ENCODE measurements at regions not wholly inside any gene's neighbourhood (a gene's known extent, or its start where the extent isn't known, plus 50 kb on each side); places are given as distances from the start of the nearest gene placed in this dataset.

GRCh38 chr4:176464748-176465147, 145.0 kb downstream of the SPCS3 start:
- Histone ChIP-seq H3K27me3 (replicated peaks; ENCODE audit: insufficient read depth) (no peaks in the 10 kb centered on the region), H3K36me3 (no peaks in the 10 kb centered on the region)
- 76% methylated on average over 2 of the region's 2 CpGs for WGBS

GRCh38 chr4:176467001-176467400, 147.2 kb downstream of the SPCS3 start:
- no peak for DNase-seq (ENCODE audit: low spot score)
- no peaks in the 10 kb centered on the region for H3K27me3 ChIP-seq (replicated peaks; ENCODE audit: insufficient read depth)
- no peaks in the 10 kb centered on the region for H3K4me1 ChIP-seq (replicated peaks)
- intact Hi-C loops (cut with DNase I) = no loop called here
- no peaks in the 10 kb centered on the region for H3K36me3 ChIP-seq
- H3K9me3 ChIP-seq = no peaks in the 10 kb centered on the region
- WGBS = 49% methylated on average over 6 of the region's 6 CpGs
- no peak overlapping the region for H3K4me3 ChIP-seq
- TF ChIP-seq POLR2AphosphoS5 (IDR thresholded peaks at IDR 0.05) = no peak
- no peak for TF ChIP-seq CTCF (IDR thresholded peaks at IDR 0.05)
- TF ChIP-seq POLR2A (IDR thresholded peaks at IDR 0.05) = no peak
- H3K27ac ChIP-seq = no peak overlapping the region

More at GRCh38 chr4:176464748-176465147, 145.0 kb downstream of the SPCS3 start:
- no peaks in the 10 kb centered on the region for H3K9me3 ChIP-seq
- no peaks in the 10 kb centered on the region for H3K4me1 ChIP-seq (replicated peaks)
- TF ChIP-seq POLR2A (IDR thresholded peaks at IDR 0.05) = no peak
- no peak for TF ChIP-seq CTCF (IDR thresholded peaks at IDR 0.05)
- no peak for TF ChIP-seq POLR2AphosphoS5 (IDR thresholded peaks at IDR 0.05)
- H3K27ac ChIP-seq = no peak overlapping the region
- H3K4me3 ChIP-seq = no peak overlapping the region
- intact Hi-C loops (cut with DNase I) = no loop called here
- no peak for DNase-seq (ENCODE audit: low spot score)

- no peak for DNase-seq (ENCODE audit: low spot score)
- Histone ChIP-seq H3K27me3 (replicated peaks; ENCODE audit: insufficient read depth) (no peaks in the 10 kb centered on the region), H3K9me3 (no peaks in the 10 kb centered on the region), H3K27ac (no peak overlapping the region), H3K4me1 (replicated peaks) (no peaks in the 10 kb centered on the region), H3K4me3 (no peak overlapping the region), H3K36me3 (no peaks in the 10 kb centered on the region)
- intact Hi-C loops (cut with DNase I) = no loop called here
- TF ChIP-seq POLR2AphosphoS5 (IDR thresholded peaks at IDR 0.05) = no peak
- TF ChIP-seq POLR2A (IDR thresholded peaks at IDR 0.05) = no peak
- no peak for TF ChIP-seq CTCF (IDR thresholded peaks at IDR 0.05)
Measured at GRCh38 chr4:176469546-176469945, 149.8 kb downstream of the SPCS3 start.

GRCh38 chr4:176470671-176471070, 150.9 kb downstream of the SPCS3 start:
- H3K27me3 ChIP-seq (replicated peaks; ENCODE audit: insufficient read depth) = no peaks in the 10 kb centered on the region
- intact Hi-C loops (cut with DNase I) = no loop called here
- no peak overlapping the region for H3K27ac ChIP-seq
- no peaks in the 10 kb centered on the region for H3K36me3 ChIP-seq
- WGBS = 52% methylated on average over 4 of the region's 4 CpGs
- no peak for DNase-seq (ENCODE audit: low spot score)
- TF ChIP-seq POLR2A (IDR thresholded peaks at IDR 0.05) = no peak
- no peak for TF ChIP-seq CTCF (IDR thresholded peaks at IDR 0.05)
- no peak for TF ChIP-seq POLR2AphosphoS5 (IDR thresholded peaks at IDR 0.05)
- no peak overlapping the region for H3K4me3 ChIP-seq
- no peaks in the 10 kb centered on the region for H3K4me1 ChIP-seq (replicated peaks)
- H3K9me3 ChIP-seq = no peaks in the 10 kb centered on the region

- H3K27me3 ChIP-seq (replicated peaks; ENCODE audit: insufficient read depth) = no peaks in the 10 kb centered on the region
- 86% methylated on average over 4 of the region's 4 CpGs for WGBS
- H3K36me3 ChIP-seq = no peaks in the 10 kb centered on the region
Measured at GRCh38 chr4:176475067-176475466, 155.3 kb downstream of the SPCS3 start.

More at GRCh38 chr4:176475067-176475466, 155.3 kb downstream of the SPCS3 start:
- H3K4me3 ChIP-seq = no peak overlapping the region
- intact Hi-C loops (cut with DNase I) = no loop called here
- no peak for DNase-seq (ENCODE audit: low spot score)
- H3K4me1 ChIP-seq (replicated peaks) = no peaks in the 10 kb centered on the region
- TF ChIP-seq POLR2AphosphoS5 (IDR thresholded peaks at IDR 0.05) = no peak
- no peak for TF ChIP-seq POLR2A (IDR thresholded peaks at IDR 0.05)
- H3K9me3 ChIP-seq = no peaks in the 10 kb centered on the region
- no peak overlapping the region for H3K27ac ChIP-seq

All from prostate gland (tissue), 2 donors.